Adipocyte (in vitro differentiated cells): ENCODE measurements at regions not wholly inside any gene's neighbourhood (a gene's known extent, or its start where the extent isn't known, plus 50 kb on each side); places are given as distances from the start of the nearest gene placed in this dataset.
"Not testable (repeated sequence)": the region's sequence is repeated elsewhere in the genome, so short reads cannot be mapped to it uniquely, and the experiment has no call there.

Experiments
- DNase-seq: peaks from one replicate; pipeline ENCODE4 v3.0.0-alpha.2; 2015; ENCODE audit warnings: low read depth
- H3K27me3 ChIP-seq: replicated peaks from 2 replicates; pipeline ENCODE4 v1.7.0; 2013; ENCODE audit warnings: mild to moderate bottlenecking, low read length, moderate library complexity; ENCODE audit not compliant: control insufficient read depth, insufficient read depth
- H3K36me3 ChIP-seq: 2 replicates; pipeline ENCODE4 v1.7.0; 2013; ENCODE audit warnings: low read length, mild to moderate bottlenecking, moderate library complexity; ENCODE audit not compliant: control insufficient read depth, insufficient read depth, severe bottlenecking
- H3K4me1 ChIP-seq: 2 replicates; pipeline ENCODE4 v1.7.0; 2013; ENCODE audit warnings: mild to moderate bottlenecking, low read length, moderate library complexity; ENCODE audit not compliant: control insufficient read depth, insufficient read depth
- H3K4me3 ChIP-seq: 2 replicates; pipeline ENCODE4 v1.7.0; 2013; ENCODE audit warnings: mild to moderate bottlenecking, low read length, moderate library complexity
- H3K9ac ChIP-seq: 2 replicates; pipeline ENCODE4 v1.7.0; 2013; ENCODE audit warnings: mild to moderate bottlenecking, low read length, moderate library complexity
- H3K9me3 ChIP-seq: 2 replicates; pipeline ENCODE4 v1.7.0; 2013; ENCODE audit warnings: mild to moderate bottlenecking, low read length, moderate library complexity; ENCODE audit not compliant: control insufficient read depth

DNA sequence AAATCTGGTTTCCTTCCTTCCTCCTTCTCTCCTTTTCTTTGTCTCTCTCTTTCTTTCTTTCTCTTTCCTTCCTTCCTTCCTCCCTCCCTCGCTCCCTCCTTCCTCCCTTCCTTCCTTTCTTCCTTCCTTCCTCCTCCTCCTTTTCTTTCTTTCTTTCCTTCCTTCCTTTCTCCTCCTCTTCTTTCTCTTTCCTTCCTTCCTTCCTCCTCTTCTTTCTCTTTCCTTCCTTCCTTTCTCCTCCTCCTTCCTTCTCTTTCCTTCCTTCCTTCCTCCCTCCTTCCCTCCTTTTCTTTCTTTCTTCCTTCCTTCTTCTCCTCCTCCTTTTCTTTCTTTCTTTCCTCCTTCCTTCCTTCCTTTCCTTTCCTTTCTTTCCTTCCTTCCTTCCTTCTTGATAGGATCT, 61.2 kb downstream of the VIP start:
- no peaks in the 10 kb centered on the region for H3K36me3 ChIP-seq
- DNase-seq: no peak

DNA sequence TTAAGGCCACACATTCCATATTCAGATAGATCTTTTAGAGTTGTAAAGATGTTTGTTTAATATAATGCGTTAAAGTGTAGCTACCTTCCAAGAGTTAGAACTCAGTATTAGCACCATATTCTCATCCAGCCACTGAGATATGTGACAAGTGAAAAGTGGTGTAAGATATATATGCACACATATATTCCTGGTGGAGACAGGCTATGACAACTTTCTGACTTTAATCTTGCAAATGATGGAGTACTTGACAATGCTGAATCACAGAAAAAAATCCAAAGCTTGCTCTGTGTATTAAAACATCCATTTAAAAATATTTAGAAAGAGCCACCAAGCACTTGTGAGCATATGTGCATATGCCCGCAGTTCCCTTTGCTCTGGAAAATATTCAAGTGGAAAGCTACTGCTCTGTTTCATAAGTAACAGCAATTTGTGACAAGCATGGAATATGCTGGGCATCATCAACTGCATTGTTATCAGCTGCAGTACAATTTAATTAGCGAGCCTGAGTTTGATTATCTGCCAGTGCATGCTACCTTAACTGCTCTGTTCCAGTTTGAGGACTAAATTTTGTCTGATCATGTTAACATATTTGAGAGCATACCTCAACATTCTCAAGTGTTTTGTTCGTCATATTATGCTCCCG, 64.8 kb downstream of the VIP start:
- H3K27me3 ChIP-seq: no peaks in the 10 kb centered on the region
- H3K4me3 ChIP-seq: no peak overlapping the region

More for the DNA sequence above, 61.2 kb downstream of the VIP start:
- H3K27me3 ChIP-seq: no peaks in the 10 kb centered on the region
- no peaks in the 10 kb centered on the region for H3K9me3 ChIP-seq
- no peak overlapping the region for H3K9ac ChIP-seq
- no peak overlapping the region for H3K4me3 ChIP-seq
- H3K4me1 ChIP-seq: no peaks in the 10 kb centered on the region

DNA sequence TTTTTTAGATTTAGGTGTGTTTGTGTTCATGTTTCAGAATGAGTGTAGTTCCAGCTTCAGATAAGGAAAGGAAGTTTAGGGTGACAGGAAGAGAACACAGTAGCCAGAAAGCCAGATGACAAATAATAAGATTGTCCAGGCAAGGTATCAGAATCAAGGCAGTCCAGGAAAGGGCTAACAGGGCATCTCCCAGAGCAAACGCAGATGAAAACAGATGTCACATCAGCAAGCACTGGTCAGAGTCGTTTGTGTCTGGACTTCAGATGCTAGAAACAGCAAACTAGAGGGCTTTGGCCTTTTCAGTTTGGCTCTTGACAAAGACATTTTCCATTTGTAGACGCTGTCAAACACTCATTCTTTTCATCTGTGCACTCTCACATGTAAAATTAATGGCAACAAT, 65.5 kb downstream of the VIP start:
- no peak for DNase-seq
- Histone ChIP-seq H3K36me3 (no peaks in the 10 kb centered on the region), H3K4me1 (no peaks in the 10 kb centered on the region), H3K27me3 (no peaks in the 10 kb centered on the region), H3K9me3 (no peaks in the 10 kb centered on the region), H3K4me3 (no peak overlapping the region), H3K9ac (no peak overlapping the region)

More for the DNA sequence above, 64.8 kb downstream of the VIP start:
- Histone ChIP-seq H3K36me3 (no peaks in the 10 kb centered on the region), H3K4me1 (no peaks in the 10 kb centered on the region), H3K9me3 (no peaks in the 10 kb centered on the region), H3K9ac (no peak overlapping the region)
- no peak for DNase-seq

DNA sequence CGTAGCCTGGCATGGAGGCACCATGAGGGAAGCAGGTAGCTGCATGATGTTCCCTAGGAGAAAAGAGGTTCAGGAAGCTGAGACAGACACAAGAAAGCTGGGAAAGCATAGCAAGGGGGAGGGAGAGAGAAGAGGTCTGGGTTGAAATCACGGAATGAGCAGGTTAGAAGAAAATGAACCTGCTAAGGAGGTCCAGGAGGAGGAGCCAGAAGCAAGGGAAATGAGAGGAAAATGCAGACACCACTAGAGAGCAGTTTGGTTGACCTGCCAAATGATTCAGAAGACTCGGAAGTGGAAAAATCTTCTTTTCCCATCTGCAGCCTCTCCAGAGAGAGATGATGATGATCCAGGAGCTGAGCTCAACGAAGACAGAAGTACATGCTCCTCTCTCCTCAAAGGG, 70.9 kb downstream of the VIP start:
- H3K27me3 ChIP-seq: no peaks in the 10 kb centered on the region
- H3K9me3 ChIP-seq: no peaks in the 10 kb centered on the region
- H3K4me3 ChIP-seq: no peak overlapping the region
- no peak overlapping the region for H3K9ac ChIP-seq
- DNase-seq: no peak
- no peaks in the 10 kb centered on the region for H3K36me3 ChIP-seq
- H3K4me1 ChIP-seq: no peaks in the 10 kb centered on the region

DNA sequence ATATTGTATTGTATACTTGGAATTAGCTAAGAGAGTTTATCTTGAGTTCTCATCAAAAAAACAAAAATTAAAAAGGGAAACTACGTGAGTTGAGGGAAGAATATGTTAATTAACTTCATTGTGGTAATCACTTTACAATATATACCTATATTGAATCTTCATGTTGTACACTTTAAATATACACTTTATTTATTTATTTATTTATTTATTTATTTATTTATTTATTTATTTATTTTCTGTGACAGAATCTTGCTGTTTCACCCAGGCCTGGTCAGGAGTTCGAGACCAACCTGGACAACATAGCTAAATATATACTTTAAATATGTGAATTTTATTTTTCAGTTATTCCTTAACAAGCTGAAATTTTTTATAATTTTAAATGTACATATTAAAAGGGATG, 74.1 kb downstream of the VIP start:
- Histone ChIP-seq H3K9me3 (no peaks in the 10 kb centered on the region), H3K27me3 (no peaks in the 10 kb centered on the region), H3K9ac (no peak overlapping the region), H3K4me3 (no peak overlapping the region), H3K4me1 (no peaks in the 10 kb centered on the region), H3K36me3 (no peaks in the 10 kb centered on the region)
- DNase-seq: no peak

DNA sequence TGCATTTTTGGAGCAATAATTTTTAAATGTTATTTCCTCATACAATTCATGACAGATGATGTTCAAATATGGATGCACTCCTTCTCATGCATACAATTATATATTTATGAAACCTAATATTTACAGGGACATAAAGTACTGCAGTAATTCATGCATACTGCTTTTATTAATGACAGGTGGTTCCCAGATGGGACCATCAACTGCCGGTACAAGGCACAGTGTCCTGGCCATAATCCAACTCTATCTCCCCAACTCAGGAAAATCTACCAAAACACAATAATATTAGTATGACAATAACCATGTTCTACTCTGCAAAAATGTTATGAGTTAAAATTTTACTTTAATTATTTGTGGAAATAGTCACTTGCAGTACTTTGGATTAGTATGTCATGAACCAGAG, 77.8 kb downstream of the VIP start:
- no peak overlapping the region for H3K9ac ChIP-seq
- DNase-seq: no peak
- H3K36me3 ChIP-seq: no peaks in the 10 kb centered on the region
- no peaks in the 10 kb centered on the region for H3K9me3 ChIP-seq
- no peaks in the 10 kb centered on the region for H3K4me1 ChIP-seq
- H3K27me3 ChIP-seq: no peaks in the 10 kb centered on the region
- no peak overlapping the region for H3K4me3 ChIP-seq

DNA sequence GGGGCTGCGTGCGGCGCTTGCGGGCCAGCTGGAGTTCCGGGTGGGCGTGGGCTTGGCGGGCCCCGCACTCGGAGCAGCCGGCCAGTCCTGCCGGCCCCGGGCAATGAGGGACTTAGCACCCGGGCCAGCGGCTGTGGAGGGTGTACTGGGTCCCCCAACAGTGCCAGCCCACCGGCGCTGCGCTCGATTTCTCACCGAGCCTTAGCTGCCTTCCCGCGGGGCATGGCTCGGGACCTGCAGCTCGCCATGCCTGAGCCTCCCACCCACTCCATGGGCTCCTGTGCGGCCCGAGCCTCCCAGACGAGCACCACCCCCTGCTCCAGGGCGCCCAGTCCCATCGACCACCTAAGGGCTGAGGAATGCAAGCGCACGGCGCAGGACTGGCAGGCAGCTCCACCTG, 83.8 kb downstream of the VIP start:
- not testable (repeated sequence) for H3K4me1 ChIP-seq, H3K36me3 ChIP-seq, H3K9me3 ChIP-seq, H3K4me3 ChIP-seq, H3K9ac ChIP-seq, DNase-seq, H3K27me3 ChIP-seq

DNA sequence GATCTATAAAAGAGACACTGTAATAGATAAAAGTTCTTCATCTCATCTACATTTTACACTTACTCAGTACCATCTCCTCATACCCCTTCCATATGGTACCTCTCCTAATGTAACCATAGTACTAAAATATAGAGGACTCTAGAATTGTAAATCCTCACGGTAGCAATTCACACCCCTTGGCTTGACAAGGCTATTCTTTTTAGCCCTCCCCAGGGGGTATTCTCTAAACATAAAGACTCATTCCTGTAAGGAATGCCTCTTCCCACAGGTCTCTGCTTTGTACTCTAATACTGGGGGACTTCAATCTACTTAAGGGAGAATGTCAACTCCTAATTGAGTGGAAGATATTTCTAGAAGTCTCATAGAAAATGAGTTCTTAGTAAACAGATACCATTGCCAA, 85.9 kb downstream of the VIP start:
- Histone ChIP-seq H3K4me3 (no peak overlapping the region), H3K4me1 (no peaks in the 10 kb centered on the region), H3K9ac (no peak overlapping the region), H3K27me3 (no peaks in the 10 kb centered on the region), H3K36me3 (no peaks in the 10 kb centered on the region), H3K9me3 (no peaks in the 10 kb centered on the region)
- no peak for DNase-seq

DNA sequence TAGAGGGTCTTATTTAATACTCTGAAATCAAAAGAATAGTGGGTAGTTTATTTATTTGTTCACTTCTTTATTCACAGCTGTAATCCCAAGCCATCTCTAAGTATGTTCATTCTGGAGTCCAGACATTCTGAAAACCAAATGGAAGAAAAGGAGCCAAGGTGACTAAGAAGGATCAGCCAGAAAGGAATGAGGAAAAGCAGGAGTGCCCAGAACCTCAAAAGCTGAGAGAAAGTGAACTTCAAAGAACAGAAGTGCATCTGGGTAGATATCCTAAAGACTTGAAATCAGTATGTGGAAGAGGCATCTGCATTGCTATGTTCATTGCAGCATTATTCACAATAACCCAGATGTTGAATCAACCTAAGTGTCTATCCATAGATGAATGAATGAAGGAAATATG, 94.8 kb downstream of the VIP start:
- no peaks in the 10 kb centered on the region for H3K36me3 ChIP-seq
- no peak for DNase-seq
- H3K9ac ChIP-seq: no peak overlapping the region
- H3K27me3 ChIP-seq: peaks cover 3% of the 10 kb centered on the region
- H3K9me3 ChIP-seq: no peaks in the 10 kb centered on the region
- H3K4me3 ChIP-seq: no peak overlapping the region
- no peaks in the 10 kb centered on the region for H3K4me1 ChIP-seq

DNA sequence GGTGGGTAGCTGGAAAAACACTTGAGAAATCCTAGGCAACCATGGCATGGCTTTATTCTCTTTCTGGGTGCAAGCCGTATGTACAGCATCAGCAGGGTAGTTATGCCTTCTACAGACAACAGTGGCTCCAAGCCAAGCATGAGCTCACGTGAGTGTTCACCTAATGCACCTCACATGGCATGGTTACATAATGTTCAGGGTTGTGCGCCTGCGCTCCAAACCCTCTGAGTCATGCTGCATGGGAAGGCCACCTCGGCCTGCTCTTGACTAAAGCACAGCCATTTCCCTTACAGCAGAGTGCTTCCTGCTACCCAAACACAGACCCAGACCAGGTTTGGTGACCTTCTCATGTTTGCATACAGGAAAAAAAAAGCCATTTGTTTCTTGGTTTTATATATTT, 96.2 kb downstream of the VIP start:
- Histone ChIP-seq H3K9ac (no peak overlapping the region), H3K27me3 (peaks cover 6% of the 10 kb centered on the region), H3K4me3 (no peak overlapping the region), H3K36me3 (no peaks in the 10 kb centered on the region), H3K9me3 (no peaks in the 10 kb centered on the region), H3K4me1 (no peaks in the 10 kb centered on the region)
- DNase-seq: no peak

DNA sequence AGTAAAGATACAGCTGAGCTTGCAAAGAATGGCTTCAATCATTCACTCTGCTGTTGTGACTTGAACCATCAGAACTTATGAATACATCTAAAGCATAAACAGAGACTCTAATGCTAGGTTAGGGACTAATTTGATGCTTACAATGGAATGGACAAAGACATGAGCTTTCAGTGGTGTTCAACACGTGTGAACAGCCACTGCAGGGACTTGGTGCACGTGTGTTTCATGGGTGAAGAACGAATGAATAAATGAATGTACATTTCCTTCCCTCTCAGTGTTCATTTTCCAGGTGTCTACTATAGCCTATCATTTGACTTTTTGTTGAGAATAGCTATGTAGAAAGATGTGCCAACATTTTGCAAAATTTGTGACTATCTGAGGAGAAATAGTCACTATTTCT, 98.3 kb downstream of the VIP start:
- peaks cover 10% of the 10 kb centered on the region for H3K27me3 ChIP-seq
- no peaks in the 10 kb centered on the region for H3K4me1 ChIP-seq
- H3K9ac ChIP-seq: no peak overlapping the region
- H3K4me3 ChIP-seq: no peak overlapping the region
- no peaks in the 10 kb centered on the region for H3K36me3 ChIP-seq
- H3K9me3 ChIP-seq: no peaks in the 10 kb centered on the region
- DNase-seq: no peak

DNA sequence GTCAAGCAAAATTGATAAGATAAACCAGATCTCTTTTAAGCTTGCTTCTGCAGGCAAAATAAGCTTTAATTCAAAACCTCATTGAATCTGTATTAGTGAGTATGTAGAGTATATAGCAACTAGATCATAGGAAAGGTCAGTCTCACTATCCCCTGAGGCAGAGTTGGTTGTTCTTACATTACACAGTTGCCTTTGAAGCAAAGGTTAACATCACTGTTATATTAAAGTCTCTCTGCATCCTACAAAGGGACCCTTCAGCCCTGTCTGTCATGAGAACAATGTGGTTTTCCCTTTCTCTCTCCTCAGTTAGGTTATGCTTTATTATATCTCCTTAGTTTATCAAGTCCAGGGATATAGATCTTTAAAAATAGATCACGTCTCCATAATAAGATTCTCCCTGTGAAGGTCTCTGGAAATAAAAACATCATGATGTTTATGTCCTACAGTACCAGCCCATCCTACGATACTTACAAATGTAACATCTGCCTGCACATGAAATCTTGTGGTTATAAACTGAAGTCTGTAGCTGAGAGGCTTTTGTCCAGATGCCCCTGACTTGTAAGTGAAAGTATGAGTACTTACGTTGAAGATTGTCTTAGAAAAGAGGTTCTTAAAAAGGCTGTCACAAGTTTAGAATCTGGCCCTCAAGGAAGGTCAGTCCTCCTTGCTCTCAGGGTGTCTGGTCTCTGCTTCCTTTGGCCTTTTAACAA, 103.6 kb downstream of the VIP start:
- no peak overlapping the region for H3K4me3 ChIP-seq
- H3K36me3 ChIP-seq: no peaks in the 10 kb centered on the region
- no peak for DNase-seq
- H3K4me1 ChIP-seq: no peaks in the 10 kb centered on the region
- peaks cover 10% of the 10 kb centered on the region for H3K27me3 ChIP-seq
- no peaks in the 10 kb centered on the region for H3K9me3 ChIP-seq
- no peak overlapping the region for H3K9ac ChIP-seq
